ENCODE measurements at regions not wholly inside any gene's neighbourhood (a gene's known extent, or its start where the extent isn't known, plus 50 kb on each side); places are given as distances from the start of the nearest gene placed in this dataset.

GRCh38 chr3:159795681-159796175 lies 192.9 kb upstream of the IL12A start:
- H3K9me3 Mint-ChIP-seq (ENCODE audit: unreplicated experiment): no peaks in the 10 kb centered on the region
- no peak overlapping the region for H3K4me3 Mint-ChIP-seq (ENCODE audit: unreplicated experiment)
- TF ChIP-seq CTCF (IDR thresholded peaks at IDR 0.05): no peak
- H3K27me3 Mint-ChIP-seq (ENCODE audit: unreplicated experiment): no peaks in the 10 kb centered on the region
- H3K4me1 Mint-ChIP-seq (ENCODE audit: unreplicated experiment): peaks cover 45% of the 10 kb centered on the region
- no peaks in the 10 kb centered on the region for H3K36me3 Mint-ChIP-seq (ENCODE audit: unreplicated experiment)
- no peak for DNase-seq (ENCODE audit: extremely low spot score, unreplicated experiment)
- no peak overlapping the region for H3K27ac Mint-ChIP-seq (ENCODE audit: unreplicated experiment)

GRCh38 chr3:159796226-159796625 lies 192.4 kb upstream of the IL12A start:
- Mint-ChIP-seq H3K4me1 (ENCODE audit: unreplicated experiment) (peaks cover 45% of the 10 kb centered on the region), H3K4me3 (ENCODE audit: unreplicated experiment) (no peak overlapping the region), H3K36me3 (ENCODE audit: unreplicated experiment) (no peaks in the 10 kb centered on the region), H3K27ac (ENCODE audit: unreplicated experiment) (peak overlapping the region; percentile 66), H3K27me3 (ENCODE audit: unreplicated experiment) (no peaks in the 10 kb centered on the region), H3K9me3 (ENCODE audit: unreplicated experiment) (no peaks in the 10 kb centered on the region)
- TF ChIP-seq CTCF (IDR thresholded peaks at IDR 0.05): no peak
- no peak for DNase-seq (ENCODE audit: extremely low spot score, unreplicated experiment)

- no peak overlapping the region for H3K4me3 Mint-ChIP-seq (ENCODE audit: unreplicated experiment)
- H3K36me3 Mint-ChIP-seq (ENCODE audit: unreplicated experiment): no peaks in the 10 kb centered on the region
- H3K27ac Mint-ChIP-seq (ENCODE audit: unreplicated experiment): peak overlapping the region; percentile 66
- peaks cover 45% of the 10 kb centered on the region for H3K4me1 Mint-ChIP-seq (ENCODE audit: unreplicated experiment)
- H3K9me3 Mint-ChIP-seq (ENCODE audit: unreplicated experiment): no peaks in the 10 kb centered on the region
- H3K27me3 Mint-ChIP-seq (ENCODE audit: unreplicated experiment): no peaks in the 10 kb centered on the region
- no peak for DNase-seq (ENCODE audit: extremely low spot score, unreplicated experiment)
- TF ChIP-seq CTCF (IDR thresholded peaks at IDR 0.05): no peak
These were observed 191.9 kb upstream of the IL12A start for GRCh38 chr3:159796744-159797143.

- H3K36me3 Mint-ChIP-seq (ENCODE audit: unreplicated experiment): no peaks in the 10 kb centered on the region
These were observed 190.9 kb upstream of the IL12A start for GRCh38 chr3:159797771-159798170.

GRCh38 chr3:159798951-159799350 lies 189.7 kb upstream of the IL12A start:
- H3K27ac Mint-ChIP-seq (ENCODE audit: unreplicated experiment): peak overlapping the region; percentile 16
- no peak overlapping the region for H3K4me3 Mint-ChIP-seq (ENCODE audit: unreplicated experiment)
- H3K27me3 Mint-ChIP-seq (ENCODE audit: unreplicated experiment): no peaks in the 10 kb centered on the region
- TF ChIP-seq CTCF (IDR thresholded peaks at IDR 0.05): no peak
- no peak for DNase-seq (ENCODE audit: extremely low spot score, unreplicated experiment)
- no peaks in the 10 kb centered on the region for H3K36me3 Mint-ChIP-seq (ENCODE audit: unreplicated experiment)
- peaks cover 50% of the 10 kb centered on the region for H3K4me1 Mint-ChIP-seq (ENCODE audit: unreplicated experiment)
- H3K9me3 Mint-ChIP-seq (ENCODE audit: unreplicated experiment): no peaks in the 10 kb centered on the region

More at GRCh38 chr3:159797771-159798170, 190.9 kb upstream of the IL12A start:
- DNase-seq (ENCODE audit: extremely low spot score, unreplicated experiment): no peak
- no peaks in the 10 kb centered on the region for H3K27me3 Mint-ChIP-seq (ENCODE audit: unreplicated experiment)
- no peak for TF ChIP-seq CTCF (IDR thresholded peaks at IDR 0.05)
- H3K27ac Mint-ChIP-seq (ENCODE audit: unreplicated experiment): peak overlapping the region; percentile 66
- H3K4me3 Mint-ChIP-seq (ENCODE audit: unreplicated experiment): no peak overlapping the region
- H3K4me1 Mint-ChIP-seq (ENCODE audit: unreplicated experiment): peaks cover 45% of the 10 kb centered on the region
- H3K9me3 Mint-ChIP-seq (ENCODE audit: unreplicated experiment): no peaks in the 10 kb centered on the region
